Skeletal muscle tissue (tissue), 3 donors: ENCODE measurements at regions not wholly inside any gene's neighbourhood (a gene's known extent, or its start where the extent isn't known, plus 50 kb on each side); places are given as distances from the start of the nearest gene placed in this dataset.

Source experiments
- H3K27ac ChIP-seq: one replicate; pipeline ENCODE4 v1.7.0; 2013; ENCODE audit warnings: mild to moderate bottlenecking, low read depth, low read length, inconsistent platforms
- H3K27me3 ChIP-seq, 3 donors: one replicate each; pipeline ENCODE4 v1.7.0; 2013; ENCODE audit warnings: low read length in 3 of 3; ENCODE audit not compliant: control insufficient read depth in 3 of 3, insufficient read depth in 3 of 3
- H3K36me3 ChIP-seq, 3 donors: one replicate each; pipeline ENCODE4 v1.7.0; 2013; ENCODE audit warnings: low read length in 3 of 3; ENCODE audit not compliant: control insufficient read depth in 3 of 3, insufficient read depth in 3 of 3
- H3K4me1 ChIP-seq, 3 donors: one replicate each; pipeline ENCODE4 v1.7.0; 2013; ENCODE audit warnings: low read length in 3 of 3, mild to moderate bottlenecking in 3 of 3; ENCODE audit not compliant: control insufficient read depth in 3 of 3, insufficient read depth in 3 of 3
- H3K4me3 ChIP-seq, 3 donors: one replicate each; pipeline ENCODE4 v1.7.0; 2013; ENCODE audit warnings: low read length in 3 of 3
- H3K9ac ChIP-seq, 3 donors: one replicate each; pipeline ENCODE4 v1.7.0; 2013; ENCODE audit warnings: low read length in 3 of 3, mild to moderate bottlenecking in 3 of 3, moderate library complexity in 2 of 3, low read depth in 1 of 3
- H3K9me3 ChIP-seq, 3 donors: one replicate each; pipeline ENCODE4 v1.7.0; 2013; ENCODE audit warnings: low read length in 3 of 3; ENCODE audit not compliant: control insufficient read depth in 3 of 3
- donor health status: Osteomylitis.

- Histone ChIP-seq H3K36me3 (no peaks in the 10 kb centered on the region), H3K9ac (no peak overlapping the region), H3K4me1 (no peaks in the 10 kb centered on the region), H3K27ac (no peak overlapping the region), H3K4me3 (no peak overlapping the region), H3K9me3 (no peaks in the 10 kb centered on the region), H3K27me3 (no peaks in the 10 kb centered on the region)
Observed at GRCh38 chr13:76463314-76463713, 422.9 kb downstream of the KCTD12 start.

- Histone ChIP-seq H3K27ac (no peak overlapping the region), H3K4me3 (no peak overlapping the region), H3K27me3 (no peaks in the 10 kb centered on the region), H3K4me1 (no peaks in the 10 kb centered on the region), H3K36me3 (no peaks in the 10 kb centered on the region), H3K9ac (no peak overlapping the region), H3K9me3 (no peaks in the 10 kb centered on the region)
Observed at GRCh38 chr13:76461999-76462398, 424.2 kb downstream of the KCTD12 start.

GRCh38 chr13:76461484-76461883, 424.7 kb downstream of the KCTD12 start:
- no peaks in the 10 kb centered on the region for H3K27me3 ChIP-seq
- no peak overlapping the region for H3K27ac ChIP-seq
- H3K4me1 ChIP-seq, result no peaks in the 10 kb centered on the region
- no peak overlapping the region for H3K9ac ChIP-seq
- no peaks in the 10 kb centered on the region for H3K36me3 ChIP-seq
- no peaks in the 10 kb centered on the region for H3K9me3 ChIP-seq
- H3K4me3 ChIP-seq, result no peak overlapping the region

GRCh38 chr13:76459863-76460262, 426.3 kb downstream of the KCTD12 start:
- Histone ChIP-seq H3K27ac (no peak overlapping the region), H3K9me3 (no peaks in the 10 kb centered on the region), H3K9ac (no peak overlapping the region), H3K4me3 (no peak overlapping the region), H3K27me3 (no peaks in the 10 kb centered on the region), H3K36me3 (no peaks in the 10 kb centered on the region), H3K4me1 (no peaks in the 10 kb centered on the region)

GRCh38 chr13:76455960-76456359, 430.2 kb downstream of the KCTD12 start:
- Histone ChIP-seq H3K4me1 (no peaks in the 10 kb centered on the region), H3K4me3 (no peak overlapping the region), H3K27me3 (no peaks in the 10 kb centered on the region), H3K27ac (no peak overlapping the region), H3K36me3 (no peaks in the 10 kb centered on the region), H3K9ac (no peak overlapping the region), H3K9me3 (peaks cover 0 to 5% (median 0%) of the 10 kb centered on the region in 3 donors)

- Histone ChIP-seq H3K4me1 (no peaks in the 10 kb centered on the region), H3K9ac (no peak overlapping the region), H3K4me3 (no peak overlapping the region), H3K9me3 (peaks cover 0 to 5% (median 3%) of the 10 kb centered on the region in 3 donors), H3K27me3 (no peaks in the 10 kb centered on the region), H3K36me3 (no peaks in the 10 kb centered on the region), H3K27ac (no peak overlapping the region)
Observed at GRCh38 chr13:76454991-76455390, 431.2 kb downstream of the KCTD12 start.

- Histone ChIP-seq H3K4me3 (no peak overlapping the region), H3K9ac (no peak overlapping the region), H3K27ac (no peak overlapping the region), H3K36me3 (no peaks in the 10 kb centered on the region), H3K9me3 (peaks cover 0 to 5% (median 3%) of the 10 kb centered on the region in 3 donors), H3K4me1 (no peaks in the 10 kb centered on the region), H3K27me3 (no peaks in the 10 kb centered on the region)
Observed at GRCh38 chr13:76449716-76450115, 436.5 kb downstream of the KCTD12 start.

GRCh38 chr13:76446191-76446590, 440.0 kb downstream of the KCTD12 start:
- H3K4me3 ChIP-seq, result no peak overlapping the region
- H3K36me3 ChIP-seq, result no peaks in the 10 kb centered on the region
- H3K9ac ChIP-seq, result no peak overlapping the region
- peaks cover 0 to 3% (median 0%) of the 10 kb centered on the region in 3 donors for H3K9me3 ChIP-seq
- no peak overlapping the region for H3K27ac ChIP-seq
- H3K4me1 ChIP-seq, result no peaks in the 10 kb centered on the region
- no peaks in the 10 kb centered on the region for H3K27me3 ChIP-seq

- Histone ChIP-seq H3K9me3 (no peaks in the 10 kb centered on the region), H3K36me3 (no peaks in the 10 kb centered on the region), H3K9ac (no peak overlapping the region), H3K27me3 (no peaks in the 10 kb centered on the region), H3K4me3 (no peak overlapping the region), H3K4me1 (no peaks in the 10 kb centered on the region), H3K27ac (no peak overlapping the region)
Observed at GRCh38 chr13:76440568-76440967, 445.6 kb downstream of the KCTD12 start.

- Histone ChIP-seq H3K4me3 (no peak overlapping the region), H3K36me3 (no peaks in the 10 kb centered on the region), H3K27ac (no peak overlapping the region)
Observed at GRCh38 chr13:76439546-76439945, 446.7 kb downstream of the KCTD12 start.

GRCh38 chr13:76438050-76438449, 448.2 kb downstream of the KCTD12 start:
- H3K9me3 ChIP-seq, result no peaks in the 10 kb centered on the region
- H3K4me1 ChIP-seq, result no peaks in the 10 kb centered on the region
- no peaks in the 10 kb centered on the region for H3K36me3 ChIP-seq
- H3K4me3 ChIP-seq, result no peak overlapping the region
- H3K9ac ChIP-seq, result no peak overlapping the region
- no peaks in the 10 kb centered on the region for H3K27me3 ChIP-seq
- H3K27ac ChIP-seq, result no peak overlapping the region

More at GRCh38 chr13:76439546-76439945, 446.7 kb downstream of the KCTD12 start:
- no peak overlapping the region for H3K9ac ChIP-seq
- no peaks in the 10 kb centered on the region for H3K4me1 ChIP-seq
- no peaks in the 10 kb centered on the region for H3K27me3 ChIP-seq
- no peaks in the 10 kb centered on the region for H3K9me3 ChIP-seq
